B cell (primary cell): ENCODE measurements at regions not wholly inside any gene's neighbourhood (a gene's known extent, or its start where the extent isn't known, plus 50 kb on each side); places are given as distances from the start of the nearest gene placed in this dataset.

Experiments used
- ATAC-seq: fragments of 200-7000 bp; cut with Tn5 transposase; one replicate; pipeline ENCODE4 v1.10.0; 2021; ENCODE audit warnings: low read depth, mild to moderate bottlenecking, moderate number of reproducible peaks, moderate library complexity
- CTCF ChIA-PET: fragments of 350-600 bp; sonication (Branson Sonifier 250); formaldehyde crosslinking; loops from one replicate; lab custom pipeline; 2021; ENCODE audit warnings: antibody characterized with exemption, inconsistent platforms; lab: Charles Lee
- POLR2A ChIA-PET: fragments of 350-600 bp; sonication (Branson Sonifier 250); formaldehyde crosslinking; loops from one replicate; lab custom pipeline; 2021; ENCODE audit warnings: antibody characterized with exemption; lab: Charles Lee
- DNase-seq: peaks from one replicate; pipeline ENCODE4 v3.0.0; 2013
- H2AFZ ChIP-seq: 2 replicates; pipeline ENCODE4 v1.6.1; 2012; ENCODE audit warnings: mild to moderate bottlenecking, low read depth, low read length; ENCODE audit not compliant: insufficient read depth, poor library complexity, severe bottlenecking
- H3K27ac ChIP-seq, 2 donors: 1 replicate in 1 of 2; 2 replicates in 1 of 2; pipeline ENCODE4 v1.5.1; 2012 to 2013; ENCODE audit warnings: low read length in 2 of 2, mild to moderate bottlenecking in 2 of 2, moderate library complexity in 1 of 2
- H3K27me3 ChIP-seq, 4 experiments: fragments of 200-600 bp in 1 of 4; sonication (generic) in 1 of 4; replicated peaks in 1 of 4; 1 replicate in 2 of 4; 2 replicates in 2 of 4; pipeline versions ENCODE4 v1.6.1 to v1.7.0; 2013 to 2016; ENCODE audit warnings: low read length in 3 of 4, mild to moderate bottlenecking in 2 of 4, mixed read lengths in 1 of 4, moderate library complexity in 1 of 4; ENCODE audit not compliant: insufficient read depth in 4 of 4, control insufficient read depth in 3 of 4; ENCODE audit errors: control extremely low read depth in 1 of 4
- H3K36me3 ChIP-seq, 2 experiments: replicated peaks in 1 of 2; 1 replicate in 1 of 2; 2 replicates in 1 of 2; pipeline versions ENCODE4 v1.6.1 to v1.7.1; 2013; ENCODE audit warnings: low read length in 1 of 2; ENCODE audit not compliant: insufficient read depth in 2 of 2, control insufficient read depth in 1 of 2; ENCODE audit errors: control extremely low read depth in 1 of 2, extremely low read depth in 1 of 2
- H3K4me1 ChIP-seq, 2 donors: fragments of 200-600 bp in 1 of 2; sonication (generic) in 1 of 2; 1 replicate in 1 of 2; 2 replicates in 1 of 2; pipeline versions ENCODE4 v1.5.1 to v1.6.1; 2013 to 2017; ENCODE audit warnings: low read length in 2 of 2; ENCODE audit not compliant: control insufficient read depth in 2 of 2, insufficient read depth in 2 of 2
- H3K4me2 ChIP-seq: replicated peaks from 2 replicates; pipeline ENCODE3; 2012; ENCODE audit warnings: mild to moderate bottlenecking, low read depth, low read length; ENCODE audit not compliant: poor library complexity, severe bottlenecking
- H3K4me3 ChIP-seq, 5 experiments: fragments of 200-600 bp in 1 of 5; sonication (generic) in 1 of 5; 1 replicate in 3 of 5; 2 replicates in 2 of 5; pipeline versions ENCODE4 v1.5.1 to v1.7.0; 2011 to 2016; ENCODE audit warnings: low read length in 4 of 5, mild to moderate bottlenecking in 4 of 5, low read depth in 2 of 5, control low read depth in 1 of 5, moderate library complexity in 1 of 5; ENCODE audit not compliant: insufficient read depth in 1 of 5; ENCODE audit errors: control extremely low read depth in 1 of 5, extremely low read depth in 1 of 5
- H3K79me2 ChIP-seq: fragments of 200-600 bp; sonication (generic); one replicate; pipeline ENCODE4 v1.6.0; 2016; ENCODE audit warnings: low read length; ENCODE audit not compliant: control insufficient read depth, insufficient read depth
- H3K9ac ChIP-seq: fragments of 200-600 bp; sonication (generic); 2 replicates; pipeline ENCODE4 v1.6.1; 2017; ENCODE audit warnings: mild to moderate bottlenecking, low read length, moderate library complexity
- H3K9me3 ChIP-seq, 3 donors: one replicate each; pipeline versions ENCODE4 v1.6.1 to v1.7.1; 2013; ENCODE audit warnings: low read length in 2 of 3; ENCODE audit not compliant: control insufficient read depth in 2 of 3, insufficient read depth in 1 of 3; ENCODE audit errors: control extremely low read depth in 1 of 3
- H4K20me1 ChIP-seq: 2 replicates; pipeline ENCODE4 v1.6.0; 2012; ENCODE audit warnings: mild to moderate bottlenecking, low read length; ENCODE audit not compliant: insufficient read depth, control insufficient read depth, poor library complexity, severe bottlenecking
- H3K27ac Mint-ChIP-seq: one replicate; pipeline ENCODE4 v1.8.0; 2021; ENCODE audit warnings: mixed read lengths
- H3K27me3 Mint-ChIP-seq: one replicate; pipeline ENCODE4 v1.8.0; 2021; ENCODE audit warnings: mixed read lengths
- H3K4me1 Mint-ChIP-seq: one replicate; pipeline ENCODE4 v1.8.0; 2021; ENCODE audit warnings: mixed read lengths
- H3K4me3 Mint-ChIP-seq: one replicate; pipeline ENCODE4 v1.8.0; 2021; ENCODE audit warnings: mixed read lengths
- H3K9me3 Mint-ChIP-seq: one replicate; pipeline ENCODE4 v1.8.0; 2022; ENCODE audit warnings: mixed read lengths; ENCODE audit not compliant: insufficient read depth
- EZH2 ChIP-seq: IDR thresholded peaks from 2 replicates; pipeline ENCODE4 v1.6.1; 2012; ENCODE audit warnings: borderline replicate concordance, low read depth, mild to moderate bottlenecking, moderate library complexity, low read length; ENCODE audit not compliant: insufficient read depth, poor library complexity, severe bottlenecking
- WGBS: methylation state at CpG from one replicate; pipeline ENCODE4 v1.1.5; 2013; ENCODE audit warnings: missing lambda C conversion rate; ENCODE audit not compliant: insufficient coverage; 5-methylcytosine and 5-hydroxymethylcytosine counted together
- intact Hi-C: fragments of 100-400 bp; cut with micrococcal nuclease; formaldehyde crosslinking; loops from one replicate; pipeline ENCODE4 v1.10.0; 2022
- TF ChIP-seq, protein P1 (sequence below): fragments of 200-600 bp; IDR thresholded peaks from one replicate; pipeline ENCODE4 v1.8.0; 2022; ENCODE audit warnings: antibody characterized with exemption, mild to moderate bottlenecking

GRCh38 chr16:72429671-72430081, 257.7 kb upstream of the PMFBP1 start:
- H3K9ac ChIP-seq, result no peak overlapping the region
- DNase-seq, result no peak
- no peaks in the 10 kb centered on the region for H4K20me1 ChIP-seq
- POLR2A ChIA-PET, result no interaction called here
- H3K9me3 Mint-ChIP-seq, result peaks cover 9% of the 10 kb centered on the region
- ATAC-seq, result no peak
- H3K4me1 ChIP-seq, result no peaks in the 10 kb centered on the region
- TF ChIP-seq EZH2, result no peak
- TF ChIP-seq, protein P1, sequence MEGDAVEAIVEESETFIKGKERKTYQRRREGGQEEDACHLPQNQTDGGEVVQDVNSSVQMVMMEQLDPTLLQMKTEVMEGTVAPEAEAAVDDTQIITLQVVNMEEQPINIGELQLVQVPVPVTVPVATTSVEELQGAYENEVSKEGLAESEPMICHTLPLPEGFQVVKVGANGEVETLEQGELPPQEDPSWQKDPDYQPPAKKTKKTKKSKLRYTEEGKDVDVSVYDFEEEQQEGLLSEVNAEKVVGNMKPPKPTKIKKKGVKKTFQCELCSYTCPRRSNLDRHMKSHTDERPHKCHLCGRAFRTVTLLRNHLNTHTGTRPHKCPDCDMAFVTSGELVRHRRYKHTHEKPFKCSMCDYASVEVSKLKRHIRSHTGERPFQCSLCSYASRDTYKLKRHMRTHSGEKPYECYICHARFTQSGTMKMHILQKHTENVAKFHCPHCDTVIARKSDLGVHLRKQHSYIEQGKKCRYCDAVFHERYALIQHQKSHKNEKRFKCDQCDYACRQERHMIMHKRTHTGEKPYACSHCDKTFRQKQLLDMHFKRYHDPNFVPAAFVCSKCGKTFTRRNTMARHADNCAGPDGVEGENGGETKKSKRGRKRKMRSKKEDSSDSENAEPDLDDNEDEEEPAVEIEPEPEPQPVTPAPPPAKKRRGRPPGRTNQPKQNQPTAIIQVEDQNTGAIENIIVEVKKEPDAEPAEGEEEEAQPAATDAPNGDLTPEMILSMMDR, result no peak
- peaks cover 7 to 12% (median 8%) of the 10 kb centered on the region in 3 donors for H3K9me3 ChIP-seq
- H3K4me2 ChIP-seq, result no peak overlapping the region
- intact Hi-C loops, result no loop called here
- CTCF ChIA-PET, result no interaction called here
- no peak overlapping the region for H2AFZ ChIP-seq
- H3K4me3 ChIP-seq, result no peak overlapping the region
- no peaks in the 10 kb centered on the region for H3K27me3 ChIP-seq
- no peak overlapping the region for H3K27ac ChIP-seq
- H3K27me3 Mint-ChIP-seq, result no peaks in the 10 kb centered on the region
- WGBS, result 97% methylated on average over 5 of the region's 5 CpGs
- H3K27ac Mint-ChIP-seq, result no peak overlapping the region
- no peaks in the 10 kb centered on the region for H3K79me2 ChIP-seq
- H3K36me3 ChIP-seq, result peaks cover 2 to 4% of the 10 kb centered on the region in 2 experiments
- no peaks in the 10 kb centered on the region for H3K4me1 Mint-ChIP-seq
- no peak overlapping the region for H3K4me3 Mint-ChIP-seq

- no peak for ATAC-seq
- Histone ChIP-seq H3K4me1 (no peaks in the 10 kb centered on the region), H3K27ac (no peak overlapping the region), H3K27me3 (no peaks in the 10 kb centered on the region), H4K20me1 (no peaks in the 10 kb centered on the region), H3K36me3 (peaks cover 2 to 4% of the 10 kb centered on the region in 2 experiments), H3K79me2 (no peaks in the 10 kb centered on the region), H2AFZ (no peak overlapping the region), H3K9me3 (peaks cover 4 to 10% (median 7%) of the 10 kb centered on the region in 3 donors), H3K4me2 (no peak overlapping the region), H3K4me3 (no peak overlapping the region), H3K9ac (no peak overlapping the region)
- no peak for TF ChIP-seq EZH2
- TF ChIP-seq, protein P1, result no peak
- DNase-seq, result no peak
- Mint-ChIP-seq H3K9me3 (peaks cover 7% of the 10 kb centered on the region), H3K4me1 (no peaks in the 10 kb centered on the region), H3K27ac (no peak overlapping the region), H3K4me3 (no peak overlapping the region), H3K27me3 (no peaks in the 10 kb centered on the region)
- intact Hi-C loops, result no loop called here
- POLR2A ChIA-PET, result no interaction called here
- WGBS, result 100% methylated on average over 1 of the region's 9 CpGs
- CTCF ChIA-PET, result interaction anchor here (1.1 kb wide), 1 partner anchor 29 kb away, joined by 3 read pairs; no protein-coding TSS in a partner anchor
Observed at GRCh38 chr16:72428681-72429376, 256.9 kb upstream of the PMFBP1 start.
